Colonic mucosa (tissue), 4 donors: ENCODE measurements at regions not wholly inside any gene's neighbourhood (a gene's known extent, or its start where the extent isn't known, plus 50 kb on each side); places are given as distances from the start of the nearest gene placed in this dataset.

Experiments used
- DNase-seq: peaks from one replicate; pipeline ENCODE4 v3.0.0-alpha.2; 2020
- H3K27ac ChIP-seq: fragments of 200-600 bp; one replicate; pipeline ENCODE4 v1.8.0; 2021
- H3K27me3 ChIP-seq: fragments of 200-600 bp; one replicate; pipeline ENCODE4 v1.8.0; 2021
- H3K36me3 ChIP-seq: fragments of 200-600 bp; one replicate; pipeline ENCODE4 v1.8.0; 2021
- H3K4me1 ChIP-seq: fragments of 200-600 bp; one replicate; pipeline ENCODE4 v1.8.0; 2021; ENCODE audit warnings: mild to moderate bottlenecking
- H3K4me3 ChIP-seq: fragments of 200-600 bp; one replicate; pipeline ENCODE4 v1.8.0; 2021
- H3K9ac ChIP-seq, 2 donors: one replicate each; pipeline ENCODE4 v1.7.0; 2013; ENCODE audit warnings: control low read depth in 2 of 2, low read depth in 2 of 2, low read length in 2 of 2
- H3K9me3 ChIP-seq: fragments of 200-600 bp; one replicate; pipeline ENCODE4 v1.8.0; 2021
- intact Hi-C: fragments of 100-400 bp; cut with DNase I; formaldehyde crosslinking; loops from one replicate; pipeline ENCODE4 v1.14.1; 2022
- TF ChIP-seq, protein P1 (sequence below): fragments of 200-600 bp; IDR thresholded peaks from one replicate; pipeline ENCODE4 v1.8.0; 2022; ENCODE audit warnings: antibody characterized with exemption, mild to moderate bottlenecking
- donor health status: healthy.
- donor health status: DM: no; HTN: no; CAD: no.
- donor health status: DM: no; HTN: no; CAD: no.

DNA sequence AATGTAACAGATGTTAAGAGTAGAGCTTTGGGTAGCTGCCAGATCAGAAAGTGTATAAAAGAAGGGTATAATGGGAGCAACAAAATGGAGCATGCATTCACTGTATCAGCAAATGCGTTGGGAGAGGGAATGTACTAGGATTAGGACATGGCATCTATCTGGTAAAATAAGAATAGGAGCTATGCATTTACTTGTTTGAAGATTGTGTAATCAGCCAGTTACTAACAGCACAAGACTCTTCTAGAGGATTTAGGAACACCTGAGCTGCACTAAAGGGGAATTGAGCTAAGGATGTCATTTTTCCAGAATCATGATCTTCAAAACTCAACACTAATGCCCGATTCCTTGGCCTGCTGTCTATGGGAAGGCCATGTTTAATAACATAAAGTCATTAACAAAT, 394.2 kb upstream of the TNP1 start:
- H3K4me1 ChIP-seq: no peaks in the 10 kb centered on the region
- H3K36me3 ChIP-seq: no peaks in the 10 kb centered on the region
- no peaks in the 10 kb centered on the region for H3K27me3 ChIP-seq
- TF ChIP-seq, protein P1, sequence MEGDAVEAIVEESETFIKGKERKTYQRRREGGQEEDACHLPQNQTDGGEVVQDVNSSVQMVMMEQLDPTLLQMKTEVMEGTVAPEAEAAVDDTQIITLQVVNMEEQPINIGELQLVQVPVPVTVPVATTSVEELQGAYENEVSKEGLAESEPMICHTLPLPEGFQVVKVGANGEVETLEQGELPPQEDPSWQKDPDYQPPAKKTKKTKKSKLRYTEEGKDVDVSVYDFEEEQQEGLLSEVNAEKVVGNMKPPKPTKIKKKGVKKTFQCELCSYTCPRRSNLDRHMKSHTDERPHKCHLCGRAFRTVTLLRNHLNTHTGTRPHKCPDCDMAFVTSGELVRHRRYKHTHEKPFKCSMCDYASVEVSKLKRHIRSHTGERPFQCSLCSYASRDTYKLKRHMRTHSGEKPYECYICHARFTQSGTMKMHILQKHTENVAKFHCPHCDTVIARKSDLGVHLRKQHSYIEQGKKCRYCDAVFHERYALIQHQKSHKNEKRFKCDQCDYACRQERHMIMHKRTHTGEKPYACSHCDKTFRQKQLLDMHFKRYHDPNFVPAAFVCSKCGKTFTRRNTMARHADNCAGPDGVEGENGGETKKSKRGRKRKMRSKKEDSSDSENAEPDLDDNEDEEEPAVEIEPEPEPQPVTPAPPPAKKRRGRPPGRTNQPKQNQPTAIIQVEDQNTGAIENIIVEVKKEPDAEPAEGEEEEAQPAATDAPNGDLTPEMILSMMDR: no peak
- H3K4me3 ChIP-seq: no peak overlapping the region
- no peak overlapping the region for H3K27ac ChIP-seq
- no peaks in the 10 kb centered on the region for H3K9me3 ChIP-seq
- intact Hi-C loops: no loop called here
- DNase-seq: no peak
- H3K9ac ChIP-seq: no peak overlapping the region

DNA sequence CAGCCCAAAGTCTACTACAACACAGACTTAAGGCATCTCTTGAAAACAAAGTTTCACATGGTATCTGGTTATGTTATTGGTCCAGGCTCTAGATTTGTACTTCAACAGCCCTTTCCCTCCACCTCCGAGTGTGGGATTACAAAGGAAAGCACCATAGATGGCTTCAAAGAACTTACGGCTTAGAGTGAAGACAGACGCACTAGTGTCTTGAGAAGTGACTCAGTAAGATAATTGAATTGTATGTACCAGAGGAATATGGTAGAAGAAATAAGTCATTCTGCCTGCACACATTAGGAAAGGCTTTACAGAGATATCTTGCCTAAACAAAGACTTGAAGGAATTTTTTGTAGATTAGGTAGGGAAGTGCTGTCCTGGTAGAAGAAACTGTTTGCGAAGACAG, 392.3 kb upstream of the TNP1 start:
- Histone ChIP-seq H3K36me3 (no peaks in the 10 kb centered on the region), H3K4me1 (no peaks in the 10 kb centered on the region), H3K9me3 (no peaks in the 10 kb centered on the region), H3K27ac (no peak overlapping the region), H3K4me3 (no peak overlapping the region), H3K9ac (no peak overlapping the region), H3K27me3 (no peaks in the 10 kb centered on the region)
- TF ChIP-seq, protein P1: no peak
- intact Hi-C loops: no loop called here
- DNase-seq: no peak

DNA sequence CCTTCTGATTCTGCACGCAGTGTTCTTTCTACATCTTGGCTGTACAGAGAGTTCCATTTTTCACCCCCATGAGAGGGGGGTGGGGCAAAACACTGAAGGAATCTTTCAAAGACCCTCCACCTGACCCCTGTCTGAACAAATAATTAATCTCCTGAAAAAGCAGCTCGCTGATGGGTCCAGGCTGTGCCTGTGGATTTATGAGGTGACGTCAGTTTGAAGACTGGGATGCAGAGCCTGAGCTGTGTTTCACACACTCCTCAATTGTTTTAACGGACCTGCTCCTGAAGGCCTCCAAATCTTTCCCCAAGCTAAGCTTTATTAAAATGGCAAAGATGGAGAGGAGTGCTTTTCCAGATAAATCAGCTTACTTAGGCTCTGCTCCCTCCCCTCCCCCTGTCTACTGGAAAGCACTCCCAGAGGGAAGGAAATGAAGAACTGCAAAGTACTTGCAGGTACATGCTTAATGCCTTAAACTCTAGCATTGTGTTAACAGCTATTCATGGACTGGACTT, 390.2 kb upstream of the TNP1 start:
- no peak for DNase-seq
- intact Hi-C loops: no loop called here
- TF ChIP-seq, protein P1: no peak
- H3K9ac ChIP-seq: no peak overlapping the region
- no peak overlapping the region for H3K4me3 ChIP-seq
- H3K9me3 ChIP-seq: no peaks in the 10 kb centered on the region
- H3K27me3 ChIP-seq: no peaks in the 10 kb centered on the region
- no peak overlapping the region for H3K27ac ChIP-seq
- H3K36me3 ChIP-seq: no peaks in the 10 kb centered on the region
- no peaks in the 10 kb centered on the region for H3K4me1 ChIP-seq

- Histone ChIP-seq H3K27ac (peak overlapping the region; percentile 30), H3K9ac (no peak overlapping the region), H3K4me3 (no peak overlapping the region), H3K27me3 (no peaks in the 10 kb centered on the region), H3K36me3 (no peaks in the 10 kb centered on the region), H3K9me3 (no peaks in the 10 kb centered on the region), H3K4me1 (no peaks in the 10 kb centered on the region)
- DNase-seq: no peak
- TF ChIP-seq, protein P1: no peak
- intact Hi-C loops: no loop called here
These were observed 389.5 kb upstream of the TNP1 start for GRCh38 chr2:217249121-217250012.

DNA sequence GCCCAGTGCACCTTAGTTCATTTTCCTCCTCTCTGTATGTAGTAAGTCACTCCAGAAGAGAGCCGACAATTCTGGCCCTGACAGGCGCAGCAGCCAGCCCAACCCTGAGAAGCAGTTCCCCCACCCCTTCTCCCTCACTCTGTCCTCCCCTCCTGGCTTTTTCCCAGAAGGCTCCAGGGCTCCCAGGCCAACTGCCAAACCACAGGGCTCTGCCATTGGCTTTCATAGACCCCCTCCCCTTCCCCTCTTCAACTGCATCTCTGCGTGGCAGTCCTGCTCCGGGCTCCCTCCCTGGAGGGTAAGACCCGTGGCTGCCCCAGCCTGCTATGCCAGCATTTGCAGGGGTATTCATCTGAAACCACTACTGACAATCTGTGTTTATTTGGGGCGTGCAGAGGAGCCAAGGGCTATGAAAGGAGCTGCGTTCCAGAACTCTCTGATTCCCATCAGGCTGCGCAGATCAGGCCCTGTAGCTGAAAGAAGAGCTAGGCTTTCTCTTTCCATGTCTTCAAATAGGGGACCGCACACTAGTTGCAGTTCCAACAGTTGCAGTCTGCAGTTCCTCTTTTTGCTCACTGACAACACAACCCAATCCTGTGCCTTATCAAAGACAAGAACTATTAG, 388.6 kb upstream of the TNP1 start:
- peak; percentile 59 for DNase-seq
- H3K9ac ChIP-seq: no peak overlapping the region
- H3K36me3 ChIP-seq: no peaks in the 10 kb centered on the region
- intact Hi-C loops: no loop called here
- no peak overlapping the region for H3K4me3 ChIP-seq
- peak overlapping the region; percentile 30 for H3K27ac ChIP-seq
- TF ChIP-seq, protein P1: no peak
- H3K4me1 ChIP-seq: no peaks in the 10 kb centered on the region
- no peaks in the 10 kb centered on the region for H3K9me3 ChIP-seq
- H3K27me3 ChIP-seq: no peaks in the 10 kb centered on the region
